ENCODE measurements at regions not wholly inside any gene's neighbourhood (a gene's known extent, or its start where the extent isn't known, plus 50 kb on each side); places are given as distances from the start of the nearest gene placed in this dataset.

- DNase-seq, result no peak
- Histone ChIP-seq H3K36me3 (no peaks in the 10 kb centered on the region), H3K9me3 (no peaks in the 10 kb centered on the region), H3K4me1 (no peaks in the 10 kb centered on the region), H3K4me3 (no peak overlapping the region), H3K27me3 (no peaks in the 10 kb centered on the region), H3K27ac (no peak overlapping the region)
- TF ChIP-seq, protein P1, sequence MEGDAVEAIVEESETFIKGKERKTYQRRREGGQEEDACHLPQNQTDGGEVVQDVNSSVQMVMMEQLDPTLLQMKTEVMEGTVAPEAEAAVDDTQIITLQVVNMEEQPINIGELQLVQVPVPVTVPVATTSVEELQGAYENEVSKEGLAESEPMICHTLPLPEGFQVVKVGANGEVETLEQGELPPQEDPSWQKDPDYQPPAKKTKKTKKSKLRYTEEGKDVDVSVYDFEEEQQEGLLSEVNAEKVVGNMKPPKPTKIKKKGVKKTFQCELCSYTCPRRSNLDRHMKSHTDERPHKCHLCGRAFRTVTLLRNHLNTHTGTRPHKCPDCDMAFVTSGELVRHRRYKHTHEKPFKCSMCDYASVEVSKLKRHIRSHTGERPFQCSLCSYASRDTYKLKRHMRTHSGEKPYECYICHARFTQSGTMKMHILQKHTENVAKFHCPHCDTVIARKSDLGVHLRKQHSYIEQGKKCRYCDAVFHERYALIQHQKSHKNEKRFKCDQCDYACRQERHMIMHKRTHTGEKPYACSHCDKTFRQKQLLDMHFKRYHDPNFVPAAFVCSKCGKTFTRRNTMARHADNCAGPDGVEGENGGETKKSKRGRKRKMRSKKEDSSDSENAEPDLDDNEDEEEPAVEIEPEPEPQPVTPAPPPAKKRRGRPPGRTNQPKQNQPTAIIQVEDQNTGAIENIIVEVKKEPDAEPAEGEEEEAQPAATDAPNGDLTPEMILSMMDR (IDR thresholded peaks at IDR 0.05), result no peak
- intact Hi-C loops (cut with DNase I; ENCODE audit: low total_unique reads), result no loop called here
Measured at GRCh38 chr7:16301291-16301690, 120.0 kb downstream of the CRPPA start.

- intact Hi-C loops (cut with DNase I; ENCODE audit: low total_unique reads), result no loop called here
- Histone ChIP-seq H3K27ac (no peak overlapping the region), H3K4me1 (peaks cover 0 to 3% (median 0%) of the 10 kb centered on the region in 4 donors), H3K36me3 (no peaks in the 10 kb centered on the region), H3K4me3 (no peak overlapping the region), H3K27me3 (no peaks in the 10 kb centered on the region), H3K9me3 (no peaks in the 10 kb centered on the region)
- DNase-seq, result no peak
- TF ChIP-seq, protein P1 (IDR thresholded peaks at IDR 0.05), result no peak
Measured at GRCh38 chr7:16300361-16300895, 120.9 kb downstream of the CRPPA start.

DNA sequence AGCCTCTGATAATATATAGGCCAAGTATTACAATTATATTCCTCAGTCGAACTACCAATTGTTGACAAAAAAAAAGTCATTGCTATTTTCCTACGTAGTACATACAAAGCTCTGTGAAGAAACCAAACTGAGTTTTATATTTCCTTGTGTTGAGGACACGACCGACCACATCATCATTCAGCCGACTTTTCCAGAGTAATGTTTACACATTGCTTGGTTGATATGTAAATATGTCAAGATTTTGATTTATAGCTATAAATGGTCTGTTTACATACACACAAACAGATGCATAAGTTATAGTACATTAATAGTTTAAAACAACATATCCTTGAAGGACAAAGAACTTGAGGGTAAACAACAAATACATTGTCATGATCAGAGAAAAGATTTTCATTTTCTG is 121.5 kb downstream of the CRPPA start:
- TF ChIP-seq, protein P1 (IDR thresholded peaks at IDR 0.05), result no peak
- no peak for DNase-seq
- Histone ChIP-seq H3K4me1 (peaks cover 0 to 6% (median 0%) of the 10 kb centered on the region in 4 donors), H3K4me3 (no peak overlapping the region), H3K9me3 (no peaks in the 10 kb centered on the region), H3K27ac (no peak overlapping the region), H3K27me3 (no peaks in the 10 kb centered on the region), H3K36me3 (no peaks in the 10 kb centered on the region)
- intact Hi-C loops (cut with DNase I; ENCODE audit: low total_unique reads), result no loop called here

- TF ChIP-seq, protein P1 (IDR thresholded peaks at IDR 0.05), result no peak
- intact Hi-C loops (cut with DNase I; ENCODE audit: low total_unique reads), result no loop called here
- no peak for DNase-seq
- no peak overlapping the region for H3K27ac ChIP-seq
- H3K4me3 ChIP-seq, result no peak overlapping the region
- H3K36me3 ChIP-seq, result no peaks in the 10 kb centered on the region
- H3K4me1 ChIP-seq, result peaks cover 0 to 6% (median 0%) of the 10 kb centered on the region in 4 donors
- no peaks in the 10 kb centered on the region for H3K9me3 ChIP-seq
- H3K27me3 ChIP-seq, result no peaks in the 10 kb centered on the region
Measured at GRCh38 chr7:16298221-16298620, 123.1 kb downstream of the CRPPA start.

DNA sequence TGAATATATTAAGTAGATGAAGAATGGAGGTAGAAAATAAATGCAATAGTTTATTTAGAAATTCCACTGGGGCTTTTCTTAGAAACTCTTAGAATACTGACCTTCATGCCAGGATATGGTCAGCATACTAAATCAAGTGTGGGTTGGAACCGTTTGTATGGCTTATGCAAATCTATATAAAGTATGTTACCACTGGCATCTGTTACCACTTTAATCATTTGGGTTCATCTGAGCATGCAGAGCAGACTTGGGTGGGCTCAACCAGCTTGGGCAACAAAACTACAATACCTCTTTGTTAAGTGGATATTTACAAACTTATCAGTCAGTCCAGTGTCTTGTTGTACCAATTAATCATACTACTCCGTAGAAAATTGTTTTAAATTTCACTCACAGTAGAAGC is 125.8 kb downstream of the CRPPA start:
- H3K9me3 ChIP-seq, result no peaks in the 10 kb centered on the region
- TF ChIP-seq, protein P1 (IDR thresholded peaks at IDR 0.05), result no peak
- intact Hi-C loops (cut with DNase I; ENCODE audit: low total_unique reads), result no loop called here
- no peaks in the 10 kb centered on the region for H3K27me3 ChIP-seq
- peaks cover 0 to 6% (median 0%) of the 10 kb centered on the region in 4 donors for H3K4me1 ChIP-seq
- no peak overlapping the region for H3K4me3 ChIP-seq
- no peaks in the 10 kb centered on the region for H3K36me3 ChIP-seq
- no peak overlapping the region for H3K27ac ChIP-seq
- DNase-seq, result no peak

All from tibial artery (tissue), 4 donors.